HG03095 (cell line): ENCODE measurements at regions not wholly inside any gene's neighbourhood (a gene's known extent, or its start where the extent isn't known, plus 50 kb on each side); places are given as distances from the start of the nearest gene placed in this dataset.
"Not testable (repeated sequence)": the region's sequence is repeated elsewhere in the genome, so short reads cannot be mapped to it uniquely, and the experiment has no call there.

Experiments used
- ATAC-seq: cut with Tn5 transposase; IDR thresholded peaks from one replicate; pipeline ENCODE4 v1.9.1; 2021; ENCODE audit warnings: moderate library complexity; ENCODE audit not compliant: unreplicated experiment

DNA sequence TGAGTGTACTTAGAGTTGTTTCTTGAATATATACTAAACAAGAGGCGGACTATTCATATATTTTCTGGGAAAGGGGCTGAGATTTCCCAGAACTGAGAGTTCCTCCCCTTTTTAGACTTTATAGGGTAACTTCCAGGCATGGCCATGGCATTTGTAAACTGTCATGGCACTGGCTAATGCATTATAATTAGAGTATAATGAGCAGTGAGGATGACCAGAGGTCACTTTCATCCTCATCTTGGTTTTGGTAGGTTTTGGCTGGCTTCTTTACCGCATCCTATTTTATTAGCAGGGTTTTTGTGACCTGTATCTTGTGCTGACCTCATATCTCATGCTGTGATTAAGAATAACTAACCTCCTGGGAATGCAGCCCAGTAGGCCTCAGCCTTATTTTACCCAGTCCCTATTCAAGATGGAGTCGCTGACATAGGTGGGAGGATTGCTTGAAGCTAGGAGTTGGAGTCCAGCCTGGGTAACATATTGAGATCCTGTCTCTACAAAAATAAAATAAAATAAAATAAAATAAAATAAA is 91.4 kb downstream of the MOBP start:
- no peak for ATAC-seq

DNA sequence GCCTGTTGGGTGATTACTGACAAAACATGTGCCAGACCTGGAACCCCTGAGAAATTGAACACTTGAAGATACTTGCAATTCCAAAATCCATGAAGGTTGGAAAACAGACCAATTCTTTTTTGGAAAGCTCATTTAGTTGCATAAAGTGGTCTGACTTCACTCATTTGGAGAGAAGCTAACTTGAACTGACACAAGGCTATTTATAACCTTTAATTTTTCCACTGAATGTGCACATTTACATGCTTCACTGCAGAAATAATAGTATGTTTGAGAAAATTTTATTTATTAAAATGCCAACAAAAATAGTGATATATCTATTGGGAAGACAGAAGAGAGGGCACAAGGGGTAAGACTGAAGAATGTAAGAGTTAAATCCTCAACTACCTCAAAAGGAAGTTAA is 92.1 kb downstream of the MOBP start:
- no peak for ATAC-seq

DNA sequence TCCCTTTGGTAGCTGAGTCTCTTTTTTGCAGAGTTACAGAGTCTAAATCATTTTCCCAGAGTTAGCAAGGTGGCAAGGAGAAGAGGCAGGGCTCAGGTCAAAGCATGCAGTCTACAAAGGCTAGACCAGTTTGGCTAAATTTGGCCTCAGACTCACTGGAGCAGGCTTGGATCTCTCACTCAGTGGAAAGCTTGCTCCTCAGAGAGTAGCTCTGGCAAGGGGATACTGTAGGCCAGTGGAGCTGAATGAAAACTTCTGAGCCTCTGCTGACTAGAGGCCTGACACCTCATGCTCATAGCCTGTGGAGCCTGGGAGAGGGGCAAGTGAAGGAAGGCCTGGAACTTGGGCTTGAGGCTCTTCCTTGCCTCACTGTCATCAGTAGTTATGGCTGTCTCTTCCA is 101.0 kb downstream of the MOBP start:
- no peak for ATAC-seq

DNA sequence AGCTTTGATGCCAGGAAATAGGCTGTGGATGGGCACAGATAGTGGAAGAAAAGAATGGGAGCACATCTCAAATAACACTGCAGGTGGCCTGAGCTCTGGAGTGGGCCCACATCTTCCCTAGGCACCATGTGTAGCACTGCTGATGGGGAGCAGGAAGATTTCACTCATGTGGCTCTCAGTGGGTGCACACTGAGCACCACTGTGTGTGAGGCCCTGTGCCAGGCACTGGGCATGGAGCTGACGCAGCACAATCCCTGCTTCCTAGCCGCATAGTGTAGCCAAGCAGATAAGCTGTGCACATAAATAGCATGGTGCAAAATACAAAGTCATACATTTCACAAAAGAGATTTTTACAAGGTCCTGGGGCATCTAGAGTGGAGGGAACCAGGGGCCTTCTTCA is 101.6 kb downstream of the MOBP start:
- no peak for ATAC-seq

DNA sequence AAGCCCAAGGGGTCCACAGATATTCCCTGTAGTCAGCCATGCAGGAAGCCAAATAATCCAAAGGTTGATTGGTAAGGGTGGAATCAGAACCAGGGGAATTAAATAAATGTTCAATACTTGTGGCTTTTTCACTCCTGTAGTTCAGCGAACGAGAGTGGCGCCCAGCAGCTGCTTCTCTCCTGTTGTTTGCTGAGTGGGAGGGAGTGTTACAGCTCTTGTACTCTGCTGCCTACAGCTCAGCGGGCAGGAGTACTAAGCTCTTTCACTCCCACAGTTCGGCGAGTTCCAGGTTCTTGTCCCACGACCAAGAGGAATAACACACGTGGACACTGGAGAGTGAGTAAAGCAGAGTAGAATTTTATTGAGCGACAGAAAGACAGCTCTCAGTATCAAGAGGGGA is 105.9 kb downstream of the MOBP start:
- no peak for ATAC-seq

DNA sequence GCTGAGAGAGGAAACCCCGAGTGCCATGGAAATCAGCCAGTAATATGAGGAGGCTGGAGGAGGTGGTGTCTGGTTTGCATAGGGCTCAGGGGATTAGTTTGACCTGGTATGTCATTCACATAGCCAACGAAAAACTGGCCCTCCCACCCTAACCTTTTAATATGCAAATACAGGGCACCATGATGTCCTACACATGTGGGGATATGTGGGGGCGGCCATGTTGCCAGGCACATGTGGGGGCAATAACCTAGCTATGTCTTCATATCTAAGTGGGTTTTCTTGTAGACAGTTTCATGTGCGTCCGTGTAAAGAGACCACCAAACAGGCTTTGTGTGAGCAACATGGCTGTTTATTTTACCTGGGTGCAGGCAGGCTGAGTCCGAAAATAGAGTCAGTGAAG is 110.1 kb downstream of the MOBP start:
- ATAC-seq, result no peak

DNA sequence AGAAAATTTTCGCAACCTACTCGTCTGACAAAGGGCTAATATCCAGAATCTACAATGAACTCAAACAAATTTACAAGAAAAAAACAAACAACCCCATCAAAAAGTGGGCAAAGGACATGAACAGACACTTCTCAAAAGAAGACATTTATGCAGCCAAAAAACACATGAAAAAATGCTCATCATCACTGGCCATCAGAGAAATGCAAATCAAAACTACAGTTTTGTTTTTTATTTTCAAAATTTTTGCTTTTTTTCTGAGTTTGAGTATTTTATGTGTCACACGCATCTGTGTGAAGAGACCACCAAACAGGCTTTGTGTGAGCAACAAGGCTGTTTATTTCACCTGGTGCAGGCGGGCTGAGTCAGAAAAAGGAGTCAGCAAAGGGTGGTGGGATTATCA is 118.7 kb downstream of the MOBP start:
- ATAC-seq, result not testable (repeated sequence)

DNA sequence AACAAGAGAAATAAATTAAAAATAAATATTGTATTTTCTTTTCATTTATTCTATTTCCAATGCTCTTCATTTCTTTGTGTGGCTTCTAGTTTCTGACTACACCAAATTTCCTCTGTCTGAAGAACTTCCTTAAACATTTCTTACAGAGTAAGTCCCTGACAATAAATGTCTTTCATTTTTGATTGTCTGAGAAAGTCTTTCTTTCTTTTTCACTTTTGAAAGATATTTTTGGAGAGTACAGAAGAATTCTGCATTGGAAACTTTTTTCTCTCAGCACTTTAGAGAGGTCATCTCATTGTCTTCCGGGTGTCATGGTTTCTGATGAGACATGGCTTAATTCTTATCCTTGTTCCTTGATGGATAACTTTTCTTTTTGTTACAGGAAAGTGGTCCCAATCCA is 119.6 kb downstream of the MOBP start:
- ATAC-seq, result no peak

DNA sequence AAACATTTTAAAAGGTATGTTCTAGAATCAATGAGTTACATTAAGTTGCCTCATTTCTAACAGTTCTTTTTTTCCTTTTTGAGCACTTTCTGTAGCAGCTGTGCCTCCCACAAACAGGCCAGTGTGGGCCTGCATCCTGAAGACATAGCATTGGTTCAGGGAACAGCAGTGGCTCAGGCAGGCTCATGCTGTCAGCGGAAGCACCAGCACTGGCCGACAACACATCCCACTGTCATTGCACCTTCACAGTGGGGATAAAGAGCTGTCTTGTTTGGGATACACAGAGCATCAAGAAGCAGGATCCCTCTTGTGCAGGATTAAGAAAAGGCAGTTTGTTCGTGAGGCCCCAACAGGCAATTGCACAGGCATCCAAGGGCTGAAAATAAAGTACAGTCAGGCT is 123.3 kb downstream of the MOBP start:
- ATAC-seq, result no peak

DNA sequence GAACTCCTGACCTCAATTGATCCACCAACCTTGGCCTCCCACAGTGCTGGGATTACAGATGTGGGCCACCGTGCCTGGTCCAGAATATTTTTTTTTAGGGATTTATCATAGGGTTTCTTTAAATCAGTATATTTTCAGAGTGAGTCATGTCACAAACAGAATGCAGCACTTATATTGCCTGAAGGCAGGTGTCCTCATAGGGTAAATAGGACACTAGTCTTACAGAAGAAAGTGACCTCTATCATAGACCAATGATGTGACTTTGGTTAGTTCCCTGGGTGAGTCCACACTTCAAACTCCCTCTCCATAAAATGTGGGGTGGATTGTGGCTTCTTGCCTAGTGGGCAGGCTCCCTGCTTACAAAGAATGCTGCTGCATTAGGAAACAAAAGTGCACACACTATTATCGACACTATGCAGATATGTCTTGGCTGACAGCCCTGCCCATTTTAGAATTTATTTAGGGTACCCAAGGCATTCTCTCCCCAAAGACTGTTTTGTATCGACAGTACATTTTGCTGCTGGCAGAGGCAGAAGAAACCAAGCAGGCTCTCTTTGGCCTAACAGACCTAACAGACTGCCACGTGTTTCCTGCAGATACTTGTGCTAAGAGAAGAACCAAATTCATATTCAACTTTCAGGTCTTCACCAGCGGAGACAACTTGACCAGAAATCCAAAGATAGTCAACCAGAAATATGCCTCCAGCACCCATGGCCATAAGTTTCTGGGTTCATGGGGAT is 125.0 kb downstream of the MOBP start:
- no peak for ATAC-seq

DNA sequence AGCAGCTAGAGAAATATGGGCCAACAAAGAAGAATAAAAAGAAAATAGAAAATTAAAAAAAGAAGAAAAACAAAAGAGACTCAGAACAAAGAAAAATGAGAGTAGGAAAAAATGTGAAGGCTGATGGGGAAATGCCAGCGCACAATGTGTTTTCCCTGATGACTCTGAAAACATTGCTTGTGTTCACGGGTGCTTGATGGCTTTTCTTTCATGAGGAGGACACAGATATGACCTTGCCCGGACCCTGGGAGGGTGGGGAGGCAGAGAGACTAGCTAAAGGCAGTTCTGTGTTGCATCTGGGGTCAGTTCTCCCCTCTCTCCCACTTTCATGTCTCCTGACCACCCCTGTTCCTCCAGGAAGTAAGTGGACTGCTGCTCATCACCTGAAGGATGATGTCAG is 125.9 kb downstream of the MOBP start:
- no peak for ATAC-seq

DNA sequence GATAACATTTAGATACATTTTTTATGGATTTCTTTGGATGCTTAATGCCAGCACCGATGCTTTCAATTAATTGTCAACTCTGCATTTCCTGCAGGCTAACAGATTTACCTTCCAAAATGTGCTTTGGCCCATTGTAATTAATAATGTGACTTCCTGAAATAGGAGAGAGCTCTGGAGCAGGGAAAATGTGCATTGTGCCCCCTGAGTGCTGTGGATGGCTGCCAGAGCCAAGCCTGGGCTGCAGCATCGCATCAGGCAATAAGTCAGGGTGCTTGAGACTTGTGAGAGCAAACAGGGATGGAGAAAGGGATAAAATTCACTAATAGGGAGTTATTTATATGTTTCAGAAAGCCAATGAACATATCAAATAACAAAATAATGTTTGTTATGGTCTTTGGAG is 133.8 kb downstream of the MOBP start:
- ATAC-seq, result no peak

DNA sequence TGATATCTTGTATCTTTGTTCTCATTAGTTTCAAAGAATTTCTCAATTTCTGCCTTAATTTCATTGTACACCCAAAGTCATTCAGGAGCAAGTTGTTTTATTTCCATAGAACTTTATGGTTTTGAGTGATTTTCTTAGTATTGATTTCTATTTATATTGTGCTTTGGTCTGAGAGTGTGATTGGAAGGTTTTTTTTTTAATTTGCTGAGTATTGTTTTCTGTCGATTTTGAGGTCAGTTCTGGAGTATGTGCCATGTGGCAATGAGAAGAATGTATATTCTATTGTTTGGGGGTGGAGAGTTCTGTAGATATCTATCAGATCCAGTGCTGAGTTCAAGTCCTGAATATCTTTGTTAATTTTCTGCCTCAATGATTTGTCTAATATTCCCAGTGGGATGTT is 138.4 kb downstream of the MOBP start:
- ATAC-seq, result no peak

DNA sequence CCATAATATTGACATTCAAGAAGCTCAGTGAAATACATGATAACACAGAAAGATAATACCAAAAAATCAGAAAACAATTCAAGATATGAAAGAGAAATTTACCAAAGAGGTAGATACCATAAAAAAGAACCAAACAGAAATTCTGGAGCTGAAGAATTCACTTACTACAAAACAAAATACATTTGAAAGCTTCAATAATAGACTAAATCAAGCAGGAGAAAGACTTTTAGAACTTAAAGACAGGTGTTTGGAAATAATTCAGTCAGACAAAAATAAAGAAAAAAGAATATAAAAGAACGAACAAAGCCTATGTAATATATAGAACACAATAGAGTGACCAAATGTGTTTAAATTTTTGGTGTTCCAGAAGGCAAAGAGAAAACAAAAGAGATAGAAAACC is 158.7 kb downstream of the MOBP start:
- ATAC-seq, result no peak

DNA sequence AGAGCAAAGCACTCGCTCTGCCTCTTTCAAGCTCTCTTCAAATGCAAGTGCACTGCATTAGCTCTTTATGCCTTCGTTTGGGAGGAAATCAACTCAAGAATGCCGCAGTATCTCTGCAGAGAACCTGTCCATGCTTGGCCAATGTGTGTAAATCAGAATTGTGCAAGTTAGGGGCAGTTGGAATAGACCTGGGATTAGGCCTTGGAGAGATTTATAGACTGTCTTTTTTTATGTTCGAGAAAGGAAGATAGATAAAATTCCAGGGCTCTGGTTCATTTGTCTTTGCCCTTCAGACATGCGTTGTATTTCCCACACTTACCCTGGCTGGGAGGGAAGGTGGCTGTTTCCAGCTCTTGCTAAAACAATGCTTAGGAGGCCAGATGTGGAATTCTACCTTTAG is 163.7 kb downstream of the MOBP start:
- no peak for ATAC-seq

DNA sequence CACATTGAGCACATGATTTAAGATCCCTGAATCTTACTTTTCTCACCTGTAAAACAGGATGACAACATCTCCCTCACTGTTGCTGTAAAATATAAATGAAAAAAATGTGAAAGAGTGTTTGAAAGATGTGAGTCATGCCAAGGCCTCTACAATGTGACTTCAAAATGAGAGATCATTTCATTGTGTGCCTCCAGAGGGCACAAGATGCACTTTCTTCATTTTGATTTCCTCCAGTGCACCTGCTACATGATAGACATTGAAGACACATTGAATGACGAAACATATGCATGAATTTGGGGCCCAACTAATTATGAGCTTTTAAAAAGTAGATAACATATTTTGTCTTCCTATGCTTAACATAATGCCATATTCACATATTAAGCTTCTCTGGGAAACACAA is 170.3 kb downstream of the MOBP start:
- ATAC-seq, result no peak

DNA sequence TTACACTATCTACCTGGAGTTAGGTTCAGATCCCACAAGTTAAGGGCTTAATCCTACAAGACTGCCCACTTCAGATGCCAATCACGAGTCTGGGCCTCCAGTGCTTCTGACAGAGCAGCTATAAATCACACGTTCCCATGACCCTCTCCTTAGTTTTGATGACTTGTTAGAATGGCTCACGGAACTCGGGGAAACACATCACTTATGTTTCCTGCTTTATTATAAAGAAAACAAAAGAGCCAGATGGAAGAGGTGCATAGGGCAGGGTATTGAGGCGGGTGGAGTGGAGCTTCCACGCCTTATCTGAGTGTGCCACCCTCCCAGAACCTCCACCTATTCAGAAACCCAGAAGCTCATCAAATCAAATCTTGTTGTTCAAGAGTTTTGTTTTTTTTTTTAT is 170.8 kb downstream of the MOBP start:
- no peak for ATAC-seq

DNA sequence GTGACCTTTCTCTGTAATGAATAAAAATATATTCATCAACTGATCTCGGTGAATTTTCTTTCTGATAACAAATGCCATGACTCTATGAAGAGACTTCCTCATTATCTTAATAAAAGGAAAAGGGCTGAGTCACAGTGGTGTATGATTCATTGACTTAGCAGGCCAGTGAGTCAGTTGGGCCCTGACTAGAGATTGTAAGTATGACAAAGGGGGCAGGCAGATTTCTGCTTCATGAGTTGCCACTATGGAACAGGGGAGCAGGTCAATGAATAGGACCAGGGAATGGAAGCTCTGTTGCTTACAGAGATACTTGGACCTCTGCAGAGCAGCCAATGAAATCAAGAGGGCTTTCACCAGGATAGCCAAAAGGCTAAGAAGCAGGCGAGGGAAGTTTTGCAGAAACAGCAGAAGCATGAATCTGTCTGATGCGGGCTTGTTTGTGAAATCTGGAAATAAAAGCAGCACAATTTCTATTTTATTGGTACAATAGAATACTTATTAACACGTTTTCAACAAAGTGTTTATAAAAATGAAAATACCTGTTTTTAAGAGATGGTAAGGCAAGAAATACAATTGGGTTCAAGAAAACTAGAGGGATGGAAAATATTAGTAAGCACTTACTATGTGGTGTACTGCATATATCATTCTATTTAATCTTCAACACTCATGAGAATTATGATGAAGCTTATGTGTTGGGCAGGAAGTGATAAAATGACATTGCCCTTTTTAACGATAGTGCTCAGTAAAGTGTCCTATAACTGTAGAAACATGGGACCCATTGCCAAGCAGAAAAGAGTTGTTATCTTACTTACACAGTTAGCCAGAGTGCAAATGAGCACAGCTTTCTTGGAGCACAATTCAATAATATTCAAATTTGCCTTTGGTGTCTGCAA is 169.8 kb upstream of the MYRIP start:
- ATAC-seq, result no peak

DNA sequence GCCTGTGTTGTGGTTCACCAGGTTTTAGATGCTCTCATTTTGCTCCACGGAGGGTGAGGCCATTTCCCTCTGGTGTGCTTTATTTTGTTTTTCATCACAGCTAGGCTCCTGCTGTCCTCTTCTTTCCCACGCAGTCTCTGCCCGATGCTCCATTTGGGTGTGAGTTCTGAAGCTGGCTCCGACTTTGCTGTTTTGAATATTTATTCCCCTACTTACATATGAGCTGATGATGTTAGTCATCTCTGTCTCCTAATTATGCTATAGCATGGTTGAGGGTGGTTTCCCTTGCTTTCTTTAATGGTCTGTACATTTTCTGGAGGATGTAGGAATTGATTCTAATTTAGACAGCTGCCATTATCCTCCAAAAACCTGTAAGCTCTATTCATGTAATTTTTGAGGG is 168.1 kb upstream of the MYRIP start:
- ATAC-seq, result no peak

DNA sequence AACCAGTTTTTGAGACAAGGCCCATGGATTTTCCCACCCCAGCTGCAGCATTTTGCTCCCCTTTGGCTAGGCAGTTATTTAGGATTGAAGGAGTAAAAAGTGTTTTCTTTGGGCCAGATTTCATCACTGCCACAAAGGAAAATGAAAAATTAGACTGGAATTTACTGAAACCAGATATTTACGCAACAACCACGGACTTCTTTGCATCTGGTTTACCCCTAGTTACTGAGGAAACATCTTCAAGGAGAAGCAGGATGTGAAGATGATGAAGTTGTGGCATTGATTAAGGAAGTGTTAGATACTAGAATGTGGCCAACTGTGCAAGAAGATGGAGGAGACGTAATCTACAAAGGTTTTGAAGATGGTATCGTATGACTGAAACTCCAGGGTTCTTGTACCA is 165.2 kb upstream of the MYRIP start:
- no peak for ATAC-seq

DNA sequence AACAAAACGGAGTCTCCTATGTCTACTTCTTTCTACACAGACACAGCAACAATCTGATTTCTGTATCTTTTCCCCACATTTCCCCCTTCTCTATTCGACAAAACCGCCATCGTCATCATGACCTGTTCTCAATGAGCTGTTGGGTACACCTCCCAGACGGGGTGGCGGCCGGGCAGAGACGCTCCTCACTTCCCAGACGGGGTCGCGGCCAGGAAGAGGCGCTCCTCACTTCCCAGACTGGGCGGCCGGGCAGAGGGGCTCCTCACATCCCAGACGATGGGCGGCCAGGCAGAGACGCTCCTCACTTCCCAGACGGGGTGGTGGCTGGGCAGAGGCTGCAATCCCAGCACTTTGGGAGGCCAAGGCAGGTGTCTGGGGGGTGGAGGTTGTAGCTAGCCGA is 158.2 kb upstream of the MYRIP start:
- ATAC-seq, result not testable (repeated sequence)
